GM18858 (cell line): ENCODE measurements at regions not wholly inside any gene's neighbourhood (a gene's known extent, or its start where the extent isn't known, plus 50 kb on each side); places are given as distances from the start of the nearest gene placed in this dataset.

ENCODE experiments used
- ATAC-seq: cut with Tn5 transposase; IDR thresholded peaks from one replicate; pipeline ENCODE4 v1.9.1; 2021; ENCODE audit not compliant: unreplicated experiment

DNA sequence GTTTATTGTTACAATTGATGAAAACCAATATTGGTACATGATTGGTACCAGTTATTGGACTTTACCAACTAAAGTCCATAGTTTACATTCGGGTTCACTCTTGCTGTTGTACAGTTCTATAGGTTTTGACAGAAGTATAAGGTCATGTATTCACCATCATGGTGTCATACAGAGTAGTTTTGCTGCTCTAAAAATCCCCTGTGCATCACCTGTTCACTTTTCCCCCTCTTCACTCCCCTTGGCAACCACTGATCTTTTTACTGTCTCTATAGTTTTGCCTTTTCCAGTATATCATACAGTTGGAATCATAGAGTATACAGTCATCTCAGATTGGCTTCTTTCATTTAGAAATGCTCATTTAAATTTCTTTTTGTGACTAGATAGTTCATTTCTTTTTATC is 51.2 kb upstream of the MED4 start:
- ATAC-seq = no peak
